WERI-Rb-1 (cell line): ENCODE measurements at regions not wholly inside any gene's neighbourhood (a gene's known extent, or its start where the extent isn't known, plus 50 kb on each side); places are given as distances from the start of the nearest gene placed in this dataset.

Experiments
- DNase-seq: peaks from one replicate; pipeline ENCODE4 v3.0.0-alpha.2; 2020
- H3K27ac ChIP-seq: fragments of 250-450 bp; sonication (Bioruptor Pico); 2 replicates; pipeline ENCODE4 v1.5.1; 2020; ENCODE audit warnings: mild to moderate bottlenecking, moderate library complexity
- H3K27me3 ChIP-seq: fragments of 250-450 bp; sonication (Bioruptor Pico); 2 replicates; pipeline ENCODE4 v1.5.1; 2021; ENCODE audit warnings: mild to moderate bottlenecking, low read depth, moderate library complexity; ENCODE audit not compliant: insufficient read depth, severe bottlenecking
- H3K36me3 ChIP-seq: fragments of 250-450 bp; sonication (Bioruptor Pico); 2 replicates; pipeline ENCODE4 v1.5.1; 2020; ENCODE audit warnings: mild to moderate bottlenecking, moderate library complexity
- H3K4me3 ChIP-seq: 2 replicates; pipeline ENCODE4 v1.5.1; 2011; ENCODE audit warnings: low read depth, mild to moderate bottlenecking, control low read depth, low read length
- H3K9me3 ChIP-seq: fragments of 250-450 bp; sonication (Bioruptor Pico); 2 replicates; pipeline ENCODE4 v1.5.1; 2021; ENCODE audit warnings: mild to moderate bottlenecking, moderate library complexity; ENCODE audit not compliant: severe bottlenecking
- TF ChIP-seq, protein P1 (sequence below): IDR thresholded peaks from 2 replicates; pipeline ENCODE4 v1.5.1; 2011; ENCODE audit warnings: low read depth, mild to moderate bottlenecking, control low read depth, inconsistent platforms, low read length

- H3K36me3 ChIP-seq: no peaks in the 10 kb centered on the region
- TF ChIP-seq, protein P1, sequence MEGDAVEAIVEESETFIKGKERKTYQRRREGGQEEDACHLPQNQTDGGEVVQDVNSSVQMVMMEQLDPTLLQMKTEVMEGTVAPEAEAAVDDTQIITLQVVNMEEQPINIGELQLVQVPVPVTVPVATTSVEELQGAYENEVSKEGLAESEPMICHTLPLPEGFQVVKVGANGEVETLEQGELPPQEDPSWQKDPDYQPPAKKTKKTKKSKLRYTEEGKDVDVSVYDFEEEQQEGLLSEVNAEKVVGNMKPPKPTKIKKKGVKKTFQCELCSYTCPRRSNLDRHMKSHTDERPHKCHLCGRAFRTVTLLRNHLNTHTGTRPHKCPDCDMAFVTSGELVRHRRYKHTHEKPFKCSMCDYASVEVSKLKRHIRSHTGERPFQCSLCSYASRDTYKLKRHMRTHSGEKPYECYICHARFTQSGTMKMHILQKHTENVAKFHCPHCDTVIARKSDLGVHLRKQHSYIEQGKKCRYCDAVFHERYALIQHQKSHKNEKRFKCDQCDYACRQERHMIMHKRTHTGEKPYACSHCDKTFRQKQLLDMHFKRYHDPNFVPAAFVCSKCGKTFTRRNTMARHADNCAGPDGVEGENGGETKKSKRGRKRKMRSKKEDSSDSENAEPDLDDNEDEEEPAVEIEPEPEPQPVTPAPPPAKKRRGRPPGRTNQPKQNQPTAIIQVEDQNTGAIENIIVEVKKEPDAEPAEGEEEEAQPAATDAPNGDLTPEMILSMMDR: no peak
- H3K27ac ChIP-seq: no peak overlapping the region
- no peak overlapping the region for H3K4me3 ChIP-seq
- no peaks in the 10 kb centered on the region for H3K9me3 ChIP-seq
- DNase-seq: no peak
- H3K27me3 ChIP-seq: no peaks in the 10 kb centered on the region
Observed at GRCh38 chr5:164090358-164090757, 584.9 kb downstream of the MAT2B start.

GRCh38 chr5:164091836-164092235 lies 586.4 kb downstream of the MAT2B start:
- H3K4me3 ChIP-seq: no peak overlapping the region
- no peaks in the 10 kb centered on the region for H3K9me3 ChIP-seq
- no peak overlapping the region for H3K27ac ChIP-seq
- TF ChIP-seq, protein P1: no peak
- no peak for DNase-seq
- no peaks in the 10 kb centered on the region for H3K27me3 ChIP-seq
- no peaks in the 10 kb centered on the region for H3K36me3 ChIP-seq

DNA sequence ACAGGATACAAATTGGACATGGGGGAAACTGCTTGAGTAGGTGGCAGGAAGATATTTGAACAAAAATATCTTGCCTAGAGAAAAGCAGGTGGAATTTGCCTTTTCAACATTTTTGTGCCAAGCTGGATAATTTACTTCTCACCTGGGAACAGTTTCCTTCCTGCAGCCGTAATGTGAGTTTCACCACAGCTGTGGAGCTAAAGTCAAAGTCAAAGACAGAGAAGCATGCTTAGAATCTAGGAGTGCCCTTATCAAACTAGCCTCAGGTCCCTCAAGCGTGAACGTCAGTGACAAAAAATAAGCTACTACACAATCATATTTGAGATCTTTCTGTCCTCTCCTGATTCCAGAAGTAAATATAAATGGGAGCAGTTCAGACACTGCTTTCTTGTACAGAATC lies 588.9 kb downstream of the MAT2B start:
- no peaks in the 10 kb centered on the region for H3K36me3 ChIP-seq
- no peak overlapping the region for H3K4me3 ChIP-seq
- no peak overlapping the region for H3K27ac ChIP-seq
- H3K9me3 ChIP-seq: no peaks in the 10 kb centered on the region
- no peak for DNase-seq
- TF ChIP-seq, protein P1: no peak
- no peaks in the 10 kb centered on the region for H3K27me3 ChIP-seq

- DNase-seq: no peak
- TF ChIP-seq, protein P1: no peak
- H3K27me3 ChIP-seq: no peaks in the 10 kb centered on the region
- H3K4me3 ChIP-seq: no peak overlapping the region
- no peaks in the 10 kb centered on the region for H3K36me3 ChIP-seq
- H3K9me3 ChIP-seq: no peaks in the 10 kb centered on the region
- no peak overlapping the region for H3K27ac ChIP-seq
Observed at GRCh38 chr5:164097749-164098148, 592.3 kb downstream of the MAT2B start.

DNA sequence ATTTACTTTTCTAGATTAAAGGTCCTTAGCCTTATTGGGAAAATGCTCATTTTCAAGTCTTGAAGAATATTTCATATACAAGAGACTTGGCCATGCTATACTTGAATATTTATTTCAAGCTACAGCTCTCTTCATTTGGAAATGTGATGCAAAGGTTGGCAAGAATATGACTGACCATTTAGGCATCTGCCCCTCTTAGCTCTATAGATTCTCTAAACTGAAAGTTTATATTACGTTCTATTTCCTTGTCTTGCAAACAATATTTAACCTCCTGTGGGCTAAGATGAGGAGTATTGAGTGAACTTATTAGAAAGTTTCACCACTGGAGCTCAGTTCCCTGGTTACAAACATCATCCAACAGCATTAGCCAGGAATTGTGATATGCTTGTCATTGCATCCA lies 593.1 kb downstream of the MAT2B start:
- Histone ChIP-seq H3K27ac (no peak overlapping the region), H3K36me3 (no peaks in the 10 kb centered on the region)
- DNase-seq: no peak

GRCh38 chr5:164098979-164099378 lies 593.6 kb downstream of the MAT2B start:
- no peaks in the 10 kb centered on the region for H3K36me3 ChIP-seq
- no peak for DNase-seq

More for the DNA sequence above, 593.1 kb downstream of the MAT2B start:
- no peaks in the 10 kb centered on the region for H3K27me3 ChIP-seq
- TF ChIP-seq, protein P1: no peak
- H3K9me3 ChIP-seq: no peaks in the 10 kb centered on the region
- no peak overlapping the region for H3K4me3 ChIP-seq

More at GRCh38 chr5:164098979-164099378, 593.6 kb downstream of the MAT2B start:
- H3K4me3 ChIP-seq: no peak overlapping the region
- H3K9me3 ChIP-seq: no peaks in the 10 kb centered on the region
- no peaks in the 10 kb centered on the region for H3K27me3 ChIP-seq
- TF ChIP-seq, protein P1: no peak
- H3K27ac ChIP-seq: no peak overlapping the region
